22Rv1 (cell line): ENCODE measurements at regions not wholly inside any gene's neighbourhood (a gene's known extent, or its start where the extent isn't known, plus 50 kb on each side); places are given as distances from the start of the nearest gene placed in this dataset.

Source experiments
- ZFX ChIP-seq: fragments of 450-650 bp; IDR thresholded peaks from 2 replicates; pipeline ENCODE4 v1.6.1; 2017; ENCODE audit warnings: antibody characterized with exemption, borderline replicate concordance
- TF ChIP-seq, protein P1 (sequence below): fragments of 450-650 bp; IDR thresholded peaks from 2 replicates; pipeline ENCODE4 v1.5.1; 2017; ENCODE audit warnings: mild to moderate bottlenecking

DNA sequence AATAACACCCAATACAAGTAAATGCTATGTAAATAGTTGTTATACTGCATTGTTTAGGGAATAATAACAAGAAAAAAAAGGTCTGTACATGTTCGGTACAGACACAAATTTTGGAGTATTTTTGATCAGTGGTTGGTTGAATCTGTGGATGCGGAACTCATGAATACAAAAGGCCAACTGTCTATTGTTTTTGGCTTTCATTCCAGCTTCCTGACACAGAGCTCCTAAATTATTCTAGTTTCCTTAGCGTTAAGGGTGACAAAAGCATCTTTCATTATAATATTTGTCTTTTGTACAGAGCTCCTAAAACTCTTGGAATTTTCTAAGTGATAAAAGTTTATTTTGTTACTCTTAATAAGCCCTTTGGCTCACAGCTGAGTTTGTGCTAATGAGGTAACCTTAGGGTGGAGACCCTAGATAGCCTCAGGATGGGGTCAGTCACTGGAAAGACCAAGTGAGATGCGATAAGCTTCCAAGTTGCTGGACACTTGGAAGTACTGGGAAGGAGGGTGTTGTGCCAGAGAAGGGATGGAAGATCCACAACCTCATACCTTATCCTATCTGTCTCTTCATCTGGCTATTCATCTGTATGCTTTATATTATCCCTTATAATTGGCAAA is 57.4 kb upstream of the PRRC2C start:
- TF ChIP-seq, protein P1, sequence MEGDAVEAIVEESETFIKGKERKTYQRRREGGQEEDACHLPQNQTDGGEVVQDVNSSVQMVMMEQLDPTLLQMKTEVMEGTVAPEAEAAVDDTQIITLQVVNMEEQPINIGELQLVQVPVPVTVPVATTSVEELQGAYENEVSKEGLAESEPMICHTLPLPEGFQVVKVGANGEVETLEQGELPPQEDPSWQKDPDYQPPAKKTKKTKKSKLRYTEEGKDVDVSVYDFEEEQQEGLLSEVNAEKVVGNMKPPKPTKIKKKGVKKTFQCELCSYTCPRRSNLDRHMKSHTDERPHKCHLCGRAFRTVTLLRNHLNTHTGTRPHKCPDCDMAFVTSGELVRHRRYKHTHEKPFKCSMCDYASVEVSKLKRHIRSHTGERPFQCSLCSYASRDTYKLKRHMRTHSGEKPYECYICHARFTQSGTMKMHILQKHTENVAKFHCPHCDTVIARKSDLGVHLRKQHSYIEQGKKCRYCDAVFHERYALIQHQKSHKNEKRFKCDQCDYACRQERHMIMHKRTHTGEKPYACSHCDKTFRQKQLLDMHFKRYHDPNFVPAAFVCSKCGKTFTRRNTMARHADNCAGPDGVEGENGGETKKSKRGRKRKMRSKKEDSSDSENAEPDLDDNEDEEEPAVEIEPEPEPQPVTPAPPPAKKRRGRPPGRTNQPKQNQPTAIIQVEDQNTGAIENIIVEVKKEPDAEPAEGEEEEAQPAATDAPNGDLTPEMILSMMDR: no peak
- no peak for TF ChIP-seq ZFX
